Stomach (tissue), 4 donors: ENCODE measurements at regions not wholly inside any gene's neighbourhood (a gene's known extent, or its start where the extent isn't known, plus 50 kb on each side); places are given as distances from the start of the nearest gene placed in this dataset.

ENCODE experiments used
- CTCF ChIP-seq, 7 experiments: fragments of 450-650 bp in 4 of 7; fragments of 200-600 bp in 3 of 7; sonication (generic) in 3 of 7; IDR thresholded peaks; one replicate each; pipeline ENCODE4 v1.5.1; 2016 to 2019; ENCODE audit warnings: antibody characterized with exemption in 7 of 7, control low read depth in 2 of 7, mild to moderate bottlenecking in 1 of 7
- POLR2A ChIP-seq, 4 donors: fragments of 450-650 bp; IDR thresholded peaks; one replicate each; pipeline ENCODE4 v1.6.1; 2016; ENCODE audit warnings: antibody characterized with exemption in 4 of 4, control low read depth in 2 of 4, mild to moderate bottlenecking in 1 of 4, moderate library complexity in 1 of 4
- POLR2AphosphoS5 ChIP-seq, 3 donors: sonication (generic); formaldehyde crosslinking; IDR thresholded peaks; one replicate each; pipeline ENCODE4 v1.6.1; 2016; ENCODE audit warnings: antibody characterized with exemption in 3 of 3

GRCh38 chr18:34942276-34942675, 98.9 kb upstream of the MAPRE2 start:
- TF ChIP-seq CTCF (IDR thresholded peaks at IDR 0.05) (no peak), POLR2AphosphoS5 (IDR thresholded peaks at IDR 0.05) (no peak), POLR2A (IDR thresholded peaks at IDR 0.05) (no peak)
